GM21619 (cell line): ENCODE measurements at regions not wholly inside any gene's neighbourhood (a gene's known extent, or its start where the extent isn't known, plus 50 kb on each side); places are given as distances from the start of the nearest gene placed in this dataset.
"Not testable (repeated sequence)": the region's sequence is repeated elsewhere in the genome, so short reads cannot be mapped to it uniquely, and the experiment has no call there.

Experiments used
- ATAC-seq: cut with Tn5 transposase; IDR thresholded peaks from one replicate; pipeline ENCODE4 v1.9.1; 2021; ENCODE audit not compliant: unreplicated experiment

- not testable (repeated sequence) for ATAC-seq
Observed at GRCh38 chrY:25152322-25152721, 100.4 kb upstream of the BPY2C start.

DNA sequence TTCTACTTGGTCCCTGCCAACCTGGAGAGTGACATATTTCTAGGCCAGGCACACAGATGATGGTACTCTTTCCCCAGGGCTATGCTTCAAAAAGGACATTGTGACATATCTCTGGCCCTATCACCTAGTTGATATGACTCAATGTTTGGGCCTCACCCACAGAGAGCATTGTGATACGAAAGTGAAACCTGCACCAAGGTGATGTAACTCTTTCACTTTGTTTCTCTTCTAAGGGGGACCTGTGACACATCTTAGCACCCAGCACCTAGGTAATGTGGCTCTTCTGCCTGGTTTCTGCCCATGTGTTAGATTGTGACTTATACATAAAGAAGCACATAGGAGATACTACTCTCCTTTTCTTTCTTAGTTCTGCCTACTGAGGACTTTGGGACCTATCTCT is 96.1 kb upstream of the BPY2C start:
- ATAC-seq, result peak; percentile 99

GRCh38 chrY:25132139-25132849 is 80.4 kb upstream of the BPY2C start:
- ATAC-seq, result not testable (repeated sequence)

GRCh38 chrY:25120897-25121296 is 69.0 kb upstream of the BPY2C start:
- not testable (repeated sequence) for ATAC-seq

DNA sequence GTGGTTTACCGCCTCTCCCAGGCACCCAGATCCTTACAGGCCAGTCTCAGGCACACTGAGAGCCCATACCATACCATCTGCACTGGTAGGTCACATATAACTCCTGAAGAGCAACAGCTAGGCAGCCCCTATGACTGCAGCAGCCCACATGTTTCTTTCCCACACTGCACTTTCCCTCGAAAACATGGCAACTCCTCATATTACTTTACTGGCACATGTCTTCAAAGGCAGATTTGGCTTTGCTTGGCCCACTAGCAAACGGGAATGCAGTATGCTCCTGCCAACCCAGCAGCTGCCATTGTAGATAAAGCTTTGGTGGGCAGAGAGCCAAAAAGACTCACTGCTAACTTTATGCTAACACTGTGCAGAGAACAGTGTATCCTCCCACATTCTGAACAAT is 56.3 kb upstream of the BPY2C start:
- not testable (repeated sequence) for ATAC-seq
